SK-N-SH (cell line): ENCODE measurements at regions not wholly inside any gene's neighbourhood (a gene's known extent, or its start where the extent isn't known, plus 50 kb on each side); places are given as distances from the start of the nearest gene placed in this dataset.

Experiments
- CHD2 ChIP-seq: fragments of 150-350 bp; IDR thresholded peaks from 2 replicates; pipeline ENCODE4 v1.6.1; 2018; ENCODE audit warnings: low read length; ENCODE audit not compliant: partially characterized antibody
- RAD21 ChIP-seq: IDR thresholded peaks from 2 replicates; pipeline ENCODE4 v1.6.1; 2012; ENCODE audit warnings: mild to moderate bottlenecking, low read length
- RFX5 ChIP-seq: IDR thresholded peaks from 2 replicates; pipeline ENCODE4 v1.6.1; 2012; ENCODE audit warnings: mild to moderate bottlenecking, improper control_type of control experiment, low read length
- YY1 ChIP-seq: IDR thresholded peaks from 2 replicates; pipeline ENCODE4 v1.4.0; 2012; ENCODE audit warnings: low read depth, mild to moderate bottlenecking
- TF ChIP-seq, protein P1 (sequence below): IDR thresholded peaks from 2 replicates; pipeline ENCODE4 v1.4.0; 2012; ENCODE audit warnings: low read depth, borderline replicate concordance
- TF ChIP-seq, protein P2 (sequence below): fragments of 200-600 bp; sonication (generic); IDR thresholded peaks from 2 replicates; pipeline ENCODE4 v1.6.1; 2017; ENCODE audit warnings: antibody characterized with exemption, mild to moderate bottlenecking, moderate library complexity
- TF ChIP-seq, protein P3 (sequence below): fragments of 150-350 bp; IDR thresholded peaks from 2 replicates; pipeline ENCODE4 v1.6.1; 2017; ENCODE audit warnings: antibody characterized with exemption, low read length, low read depth, borderline replicate concordance
- TF ChIP-seq, protein P4 (sequence below): IDR thresholded peaks from 2 replicates; pipeline ENCODE4 v1.4.0; 2012; ENCODE audit warnings: low read depth

DNA sequence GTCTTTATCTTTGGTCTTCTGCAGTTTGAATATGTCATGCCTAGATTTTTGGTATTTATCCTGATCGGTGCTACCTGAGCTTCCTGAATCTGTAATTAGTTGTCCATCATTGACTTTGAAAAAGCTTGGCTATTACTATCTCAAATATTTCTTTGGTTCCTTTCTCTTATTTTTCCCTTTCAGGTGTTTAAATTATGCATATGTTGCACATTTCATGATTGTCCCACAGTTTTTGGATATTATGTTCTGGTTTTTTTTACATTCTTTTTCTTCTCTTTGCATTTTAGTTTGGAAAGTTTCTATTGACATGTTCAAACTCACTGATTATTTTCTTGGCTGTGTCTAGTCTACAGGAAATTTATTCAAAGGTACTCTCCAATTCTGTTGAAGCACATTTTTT lies 840.3 kb upstream of the LRRC4C start:
- no peak for TF ChIP-seq RAD21
- TF ChIP-seq CHD2: no peak
- TF ChIP-seq, protein P1, sequence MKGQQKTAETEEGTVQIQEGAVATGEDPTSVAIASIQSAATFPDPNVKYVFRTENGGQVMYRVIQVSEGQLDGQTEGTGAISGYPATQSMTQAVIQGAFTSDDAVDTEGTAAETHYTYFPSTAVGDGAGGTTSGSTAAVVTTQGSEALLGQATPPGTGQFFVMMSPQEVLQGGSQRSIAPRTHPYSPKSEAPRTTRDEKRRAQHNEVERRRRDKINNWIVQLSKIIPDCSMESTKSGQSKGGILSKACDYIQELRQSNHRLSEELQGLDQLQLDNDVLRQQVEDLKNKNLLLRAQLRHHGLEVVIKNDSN: no peak
- TF ChIP-seq, protein P2, sequence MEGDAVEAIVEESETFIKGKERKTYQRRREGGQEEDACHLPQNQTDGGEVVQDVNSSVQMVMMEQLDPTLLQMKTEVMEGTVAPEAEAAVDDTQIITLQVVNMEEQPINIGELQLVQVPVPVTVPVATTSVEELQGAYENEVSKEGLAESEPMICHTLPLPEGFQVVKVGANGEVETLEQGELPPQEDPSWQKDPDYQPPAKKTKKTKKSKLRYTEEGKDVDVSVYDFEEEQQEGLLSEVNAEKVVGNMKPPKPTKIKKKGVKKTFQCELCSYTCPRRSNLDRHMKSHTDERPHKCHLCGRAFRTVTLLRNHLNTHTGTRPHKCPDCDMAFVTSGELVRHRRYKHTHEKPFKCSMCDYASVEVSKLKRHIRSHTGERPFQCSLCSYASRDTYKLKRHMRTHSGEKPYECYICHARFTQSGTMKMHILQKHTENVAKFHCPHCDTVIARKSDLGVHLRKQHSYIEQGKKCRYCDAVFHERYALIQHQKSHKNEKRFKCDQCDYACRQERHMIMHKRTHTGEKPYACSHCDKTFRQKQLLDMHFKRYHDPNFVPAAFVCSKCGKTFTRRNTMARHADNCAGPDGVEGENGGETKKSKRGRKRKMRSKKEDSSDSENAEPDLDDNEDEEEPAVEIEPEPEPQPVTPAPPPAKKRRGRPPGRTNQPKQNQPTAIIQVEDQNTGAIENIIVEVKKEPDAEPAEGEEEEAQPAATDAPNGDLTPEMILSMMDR: no peak
- TF ChIP-seq RFX5: no peak
- TF ChIP-seq, protein P3, sequence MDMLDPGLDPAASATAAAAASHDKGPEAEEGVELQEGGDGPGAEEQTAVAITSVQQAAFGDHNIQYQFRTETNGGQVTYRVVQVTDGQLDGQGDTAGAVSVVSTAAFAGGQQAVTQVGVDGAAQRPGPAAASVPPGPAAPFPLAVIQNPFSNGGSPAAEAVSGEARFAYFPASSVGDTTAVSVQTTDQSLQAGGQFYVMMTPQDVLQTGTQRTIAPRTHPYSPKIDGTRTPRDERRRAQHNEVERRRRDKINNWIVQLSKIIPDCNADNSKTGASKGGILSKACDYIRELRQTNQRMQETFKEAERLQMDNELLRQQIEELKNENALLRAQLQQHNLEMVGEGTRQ: no peak
- no peak for TF ChIP-seq YY1
- TF ChIP-seq, protein P4, sequence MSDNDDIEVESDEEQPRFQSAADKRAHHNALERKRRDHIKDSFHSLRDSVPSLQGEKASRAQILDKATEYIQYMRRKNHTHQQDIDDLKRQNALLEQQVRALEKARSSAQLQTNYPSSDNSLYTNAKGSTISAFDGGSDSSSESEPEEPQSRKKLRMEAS: no peak
